GM23248 (cell line): ENCODE measurements at regions not wholly inside any gene's neighbourhood (a gene's known extent, or its start where the extent isn't known, plus 50 kb on each side); places are given as distances from the start of the nearest gene placed in this dataset.

ENCODE experiments used
- DNase-seq: peaks from one replicate; pipeline ENCODE4 v3.0.0-alpha.2; 2015
- H2AFZ ChIP-seq: fragments of 200-600 bp; sonication (generic); 2 replicates; pipeline ENCODE4 v1.6.1; 2016; ENCODE audit warnings: antibody characterized with exemption
- H3F3A ChIP-seq: fragments of 200-600 bp; sonication (generic); 2 replicates; pipeline ENCODE4 v1.6.1; 2016; ENCODE audit warnings: mild to moderate bottlenecking, antibody characterized with exemption, mixed run types; ENCODE audit not compliant: insufficient read depth
- H3K27ac ChIP-seq: fragments of 200-600 bp; sonication (generic); 2 replicates; pipeline ENCODE4 v1.5.1; 2016; ENCODE audit warnings: mild to moderate bottlenecking
- H3K27me3 ChIP-seq: fragments of 200-600 bp; sonication (generic); replicated peaks from 2 replicates; pipeline ENCODE4 v1.6.1; 2016; ENCODE audit warnings: mild to moderate bottlenecking; ENCODE audit not compliant: insufficient read depth
- H3K36me3 ChIP-seq: fragments of 200-600 bp; sonication (generic); 2 replicates; pipeline ENCODE4 v1.6.1; 2016; ENCODE audit warnings: low read depth, mild to moderate bottlenecking
- H3K4me1 ChIP-seq: fragments of 200-600 bp; sonication (generic); 2 replicates; pipeline ENCODE4 v1.6.1; 2016; ENCODE audit warnings: mild to moderate bottlenecking; ENCODE audit not compliant: insufficient read depth
- H3K4me2 ChIP-seq: fragments of 200-600 bp; sonication (generic); one replicate; pipeline ENCODE4 v1.6.1; 2016; ENCODE audit warnings: mild to moderate bottlenecking; ENCODE audit not compliant: unreplicated experiment
- H3K4me3 ChIP-seq: fragments of 200-600 bp; sonication (generic); 2 replicates; pipeline ENCODE4 v1.5.1; 2016; ENCODE audit warnings: mild to moderate bottlenecking
- H3K79me2 ChIP-seq: fragments of 200-600 bp; sonication (generic); 2 replicates; pipeline ENCODE4 v1.6.1; 2016; ENCODE audit warnings: mild to moderate bottlenecking; ENCODE audit not compliant: insufficient read depth
- H3K9ac ChIP-seq: fragments of 200-600 bp; sonication (generic); 2 replicates; pipeline ENCODE4 v1.6.1; 2016; ENCODE audit warnings: mild to moderate bottlenecking
- H3K9me2 ChIP-seq: fragments of 200-600 bp; sonication (generic); 2 replicates; pipeline ENCODE4 v1.6.1; 2016; ENCODE audit warnings: mixed run types, mild to moderate bottlenecking, moderate library complexity; ENCODE audit not compliant: insufficient read depth
- H3K9me3 ChIP-seq: fragments of 200-600 bp; sonication (generic); one replicate; pipeline ENCODE4 v1.6.1; 2017; ENCODE audit warnings: low read depth
- H4K20me1 ChIP-seq: fragments of 200-600 bp; sonication (generic); 2 replicates; pipeline ENCODE4 v1.6.0; 2016; ENCODE audit not compliant: insufficient read depth
- EZH2 ChIP-seq: fragments of 200-600 bp; sonication (generic); IDR thresholded peaks from 2 replicates; pipeline ENCODE4 v1.6.1; 2018; ENCODE audit warnings: antibody characterized with exemption, mild to moderate bottlenecking; ENCODE audit not compliant: insufficient read depth, poor library complexity, severe bottlenecking
- EZH2phosphoT487 ChIP-seq: fragments of 200-600 bp; sonication (generic); IDR thresholded peaks from 2 replicates; pipeline ENCODE4 v1.6.1; 2018; ENCODE audit warnings: antibody characterized with exemption, moderate library complexity, mild to moderate bottlenecking, low read depth; ENCODE audit not compliant: insufficient read depth
- WGBS, 2 experiments: methylation state at CpG; one replicate each; pipeline ENCODE4 v1.1.6; 2015 to 2017; ENCODE audit warnings: low lambda C conversion rate in 2 of 2, low coverage in 1 of 2; ENCODE audit errors: missing lambda C conversion rate in 2 of 2; 5-methylcytosine and 5-hydroxymethylcytosine counted together
- in situ Hi-C: fragments of 300-500 bp; cut with MboI; formaldehyde crosslinking; loops from 2 replicates; pipeline ENCODE4 v1.15.0; 2020

- TF ChIP-seq EZH2 (no peak), EZH2phosphoT487 (no peak)
- Histone ChIP-seq H3K27ac (no peak overlapping the region), H3K36me3 (no peaks in the 10 kb centered on the region), H3F3A (no peaks in the 10 kb centered on the region), H3K9me3 (no peaks in the 10 kb centered on the region), H3K9ac (no peak overlapping the region), H3K4me3 (no peak overlapping the region), H3K79me2 (no peaks in the 10 kb centered on the region), H3K27me3 (no peaks in the 10 kb centered on the region), H2AFZ (no peak overlapping the region), H3K4me1 (no peaks in the 10 kb centered on the region), H4K20me1 (no peaks in the 10 kb centered on the region), H3K9me2 (no peaks in the 10 kb centered on the region), H3K4me2 (no peak overlapping the region)
- in situ Hi-C loops = no loop called here
- DNase-seq = no peak
- 0 to 6% methylated on average over 1 of the region's 1 CpG for WGBS, 2 experiments
Observed at GRCh38 chr3:35438101-35438500, 201.2 kb upstream of the ARPP21 start.

- Histone ChIP-seq H3K4me2 (no peak overlapping the region), H3K4me1 (no peaks in the 10 kb centered on the region), H3K36me3 (no peaks in the 10 kb centered on the region), H3F3A (no peaks in the 10 kb centered on the region), H3K27me3 (no peaks in the 10 kb centered on the region), H3K9me2 (no peaks in the 10 kb centered on the region), H3K27ac (no peak overlapping the region), H3K4me3 (no peak overlapping the region), H3K9ac (no peak overlapping the region), H3K9me3 (no peaks in the 10 kb centered on the region), H2AFZ (no peak overlapping the region), H3K79me2 (no peaks in the 10 kb centered on the region), H4K20me1 (no peaks in the 10 kb centered on the region)
- no peak for TF ChIP-seq EZH2phosphoT487
- TF ChIP-seq EZH2 = no peak
- no peak for DNase-seq
- 40 to 51% methylated on average over 5 of the region's 5 CpGs for WGBS, 2 experiments
- in situ Hi-C loops = no loop called here
Observed at GRCh38 chr3:35439663-35440062, 199.7 kb upstream of the ARPP21 start.

GRCh38 chr3:35440826-35441225, 198.5 kb upstream of the ARPP21 start:
- TF ChIP-seq EZH2phosphoT487 (no peak), EZH2 (no peak)
- DNase-seq = no peak
- H4K20me1 ChIP-seq = no peaks in the 10 kb centered on the region
- no peak overlapping the region for H3K4me2 ChIP-seq
- no peak overlapping the region for H3K27ac ChIP-seq
- no peaks in the 10 kb centered on the region for H3K9me2 ChIP-seq
- H3K9me3 ChIP-seq = no peaks in the 10 kb centered on the region
- H3K27me3 ChIP-seq = no peaks in the 10 kb centered on the region
- H3K36me3 ChIP-seq = no peaks in the 10 kb centered on the region
- H3K9ac ChIP-seq = no peak overlapping the region
- no peaks in the 10 kb centered on the region for H3K79me2 ChIP-seq
- H3K4me1 ChIP-seq = no peaks in the 10 kb centered on the region
- no peak overlapping the region for H3K4me3 ChIP-seq
- in situ Hi-C loops = no loop called here
- no peak overlapping the region for H2AFZ ChIP-seq
- H3F3A ChIP-seq = no peaks in the 10 kb centered on the region

- Histone ChIP-seq H3F3A (no peaks in the 10 kb centered on the region), H3K4me2 (no peak overlapping the region), H4K20me1 (no peaks in the 10 kb centered on the region), H3K36me3 (no peaks in the 10 kb centered on the region), H3K9me3 (peaks cover 3% of the 10 kb centered on the region), H3K4me3 (no peak overlapping the region), H3K9ac (no peak overlapping the region), H3K4me1 (no peaks in the 10 kb centered on the region), H3K9me2 (no peaks in the 10 kb centered on the region), H2AFZ (no peak overlapping the region), H3K27me3 (no peaks in the 10 kb centered on the region), H3K79me2 (no peaks in the 10 kb centered on the region), H3K27ac (no peak overlapping the region)
- in situ Hi-C loops = no loop called here
- DNase-seq = no peak
- WGBS, 2 experiments = 6 to 12% methylated on average over 2 of the region's 2 CpGs
- no peak for TF ChIP-seq EZH2phosphoT487
- TF ChIP-seq EZH2 = no peak
Observed at GRCh38 chr3:35446896-35447295, 192.4 kb upstream of the ARPP21 start.

GRCh38 chr3:35448121-35448520, 191.2 kb upstream of the ARPP21 start:
- WGBS, 2 experiments = 0% methylated on average over 1 of the region's 1 CpG
- Histone ChIP-seq H3K27ac (no peak overlapping the region), H3K4me1 (no peaks in the 10 kb centered on the region), H3K79me2 (no peaks in the 10 kb centered on the region), H2AFZ (no peak overlapping the region), H3K36me3 (no peaks in the 10 kb centered on the region), H3K9me2 (no peaks in the 10 kb centered on the region), H3K4me2 (no peak overlapping the region), H3K27me3 (no peaks in the 10 kb centered on the region), H3F3A (no peaks in the 10 kb centered on the region), H3K9me3 (peaks cover 3% of the 10 kb centered on the region), H4K20me1 (no peaks in the 10 kb centered on the region), H3K4me3 (no peak overlapping the region), H3K9ac (no peak overlapping the region)
- TF ChIP-seq EZH2phosphoT487 = no peak
- no peak for TF ChIP-seq EZH2
- in situ Hi-C loops = no loop called here
- DNase-seq = no peak
